C4-2B (cell line): ENCODE measurements at regions not wholly inside any gene's neighbourhood (a gene's known extent, or its start where the extent isn't known, plus 50 kb on each side); places are given as distances from the start of the nearest gene placed in this dataset.
A peak's percentile ranks its signal among the peaks of the same experiment; 100 is the strongest.

ENCODE experiments used
- H3K27ac ChIP-seq: fragments of 450-650 bp; 2 replicates; pipeline ENCODE4 v1.5.1; 2017
- CTCF ChIP-seq: fragments of 450-650 bp; conservative IDR thresholded peaks from 2 replicates; pipeline ENCODE4 v1.5.1; 2017; ENCODE audit warnings: mild to moderate bottlenecking
- ZFX ChIP-seq: fragments of 450-650 bp; IDR thresholded peaks from 2 replicates; pipeline ENCODE4 v1.6.1; 2017

GRCh38 chr2:174697255-174697654 is 67.0 kb downstream of the CHRNA1 start:
- H3K27ac ChIP-seq = no peak overlapping the region
- TF ChIP-seq ZFX (no peak), CTCF (peak; percentile 90)

- TF ChIP-seq CTCF (no peak), ZFX (no peak)
Observed at GRCh38 chr2:174694920-174695319, 69.4 kb downstream of the CHRNA1 start.

GRCh38 chr2:174694196-174694878 is 69.9 kb downstream of the CHRNA1 start:
- TF ChIP-seq ZFX = no peak
- TF ChIP-seq CTCF = no peak
- H3K27ac ChIP-seq = no peak overlapping the region

More at GRCh38 chr2:174694920-174695319, 69.4 kb downstream of the CHRNA1 start:
- no peak overlapping the region for H3K27ac ChIP-seq

- no peak for TF ChIP-seq ZFX
- TF ChIP-seq CTCF = no peak
- H3K27ac ChIP-seq = no peak overlapping the region
Observed at GRCh38 chr2:174693344-174693743, 70.9 kb downstream of the CHRNA1 start.

GRCh38 chr2:174692256-174692919 is 71.9 kb downstream of the CHRNA1 start:
- TF ChIP-seq ZFX (no peak), CTCF (no peak)
- H3K27ac ChIP-seq = no peak overlapping the region

- H3K27ac ChIP-seq = no peak overlapping the region
- TF ChIP-seq CTCF (no peak), ZFX (no peak)
Observed at GRCh38 chr2:174691201-174691779, 73.0 kb downstream of the CHRNA1 start.

GRCh38 chr2:174690026-174690425 is 74.2 kb downstream of the CHRNA1 start:
- no peak overlapping the region for H3K27ac ChIP-seq
- no peak for TF ChIP-seq ZFX
- TF ChIP-seq CTCF = no peak
